HG02759 (cell line): ENCODE measurements at regions not wholly inside any gene's neighbourhood (a gene's known extent, or its start where the extent isn't known, plus 50 kb on each side); places are given as distances from the start of the nearest gene placed in this dataset.

Experiments used
- ATAC-seq: cut with Tn5 transposase; IDR thresholded peaks from one replicate; pipeline ENCODE4 v1.9.1; 2021; ENCODE audit warnings: mild to moderate bottlenecking, moderate library complexity; ENCODE audit not compliant: unreplicated experiment

DNA sequence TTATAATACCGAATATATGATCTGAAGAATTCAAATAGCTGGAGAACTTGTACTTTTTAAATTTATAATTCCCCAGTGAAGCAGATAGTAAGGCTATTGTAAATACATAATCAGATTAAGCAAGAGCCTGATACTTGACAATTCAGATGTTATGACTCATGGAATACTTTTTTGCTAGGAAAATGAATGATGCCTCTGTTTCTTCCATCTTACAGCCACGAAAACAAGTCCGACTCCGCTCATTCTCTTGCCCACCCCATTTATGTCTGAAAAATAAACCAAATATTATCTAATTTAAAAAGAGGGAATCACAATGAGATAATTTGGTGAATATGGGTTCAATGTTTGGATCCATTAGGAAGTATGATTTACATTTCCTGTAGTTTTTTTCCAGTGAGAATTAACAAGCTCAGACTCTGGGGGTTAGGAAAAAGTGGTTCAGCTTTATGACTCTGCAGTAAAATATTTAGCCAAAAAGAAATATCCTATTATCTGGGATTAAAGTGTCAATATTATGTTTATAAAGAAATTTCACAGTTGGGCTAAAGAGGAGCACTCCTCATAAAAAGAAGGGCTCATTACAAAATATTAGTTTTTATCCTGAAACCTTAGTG lies 50.4 kb upstream of the DAB1 start:
- no peak for ATAC-seq
